HG03280 (cell line): ENCODE measurements at regions not wholly inside any gene's neighbourhood (a gene's known extent, or its start where the extent isn't known, plus 50 kb on each side); places are given as distances from the start of the nearest gene placed in this dataset.
"Not testable (repeated sequence)": the region's sequence is repeated elsewhere in the genome, so short reads cannot be mapped to it uniquely, and the experiment has no call there.

ENCODE experiments used
- ATAC-seq: cut with Tn5 transposase; IDR thresholded peaks from one replicate; pipeline ENCODE4 v1.9.1; 2021; ENCODE audit warnings: mild to moderate bottlenecking, moderate library complexity; ENCODE audit not compliant: unreplicated experiment

- no peak for ATAC-seq
These were observed 560.7 kb upstream of the RBFOX1 start for GRCh38 chr16:6771956-6772355.

GRCh38 chr16:6753553-6753952 lies 579.1 kb upstream of the RBFOX1 start:
- ATAC-seq, result no peak

- ATAC-seq, result no peak
These were observed 581.5 kb upstream of the RBFOX1 start for GRCh38 chr16:6751191-6751590.

- no peak for ATAC-seq
These were observed 582.9 kb upstream of the RBFOX1 start for GRCh38 chr16:6749698-6750097.

- not testable (repeated sequence) for ATAC-seq
These were observed 596.3 kb upstream of the RBFOX1 start for GRCh38 chr16:6736302-6736701.

GRCh38 chr16:6735631-6736030 lies 597.0 kb upstream of the RBFOX1 start:
- ATAC-seq, result no peak

GRCh38 chr16:6732166-6732565 lies 600.5 kb upstream of the RBFOX1 start:
- ATAC-seq, result no peak

- no peak for ATAC-seq
These were observed 604.3 kb upstream of the RBFOX1 start for GRCh38 chr16:6728381-6728780.

- no peak for ATAC-seq
These were observed 606.0 kb upstream of the RBFOX1 start for GRCh38 chr16:6726621-6727020.

GRCh38 chr16:6725634-6726331 lies 606.9 kb upstream of the RBFOX1 start:
- ATAC-seq, result no peak

- not testable (repeated sequence) for ATAC-seq
These were observed 607.4 kb upstream of the RBFOX1 start for GRCh38 chr16:6725206-6725605.

GRCh38 chr16:6722786-6723185 lies 609.9 kb upstream of the RBFOX1 start:
- ATAC-seq, result no peak

GRCh38 chr16:6714510-6714909 lies 618.1 kb upstream of the RBFOX1 start:
- no peak for ATAC-seq

- ATAC-seq, result no peak
These were observed 622.9 kb upstream of the RBFOX1 start for GRCh38 chr16:6709736-6710135.

GRCh38 chr16:6708576-6709215 lies 623.9 kb upstream of the RBFOX1 start:
- ATAC-seq, result no peak

- no peak for ATAC-seq
These were observed 628.2 kb upstream of the RBFOX1 start for GRCh38 chr16:6704306-6704930.

- ATAC-seq, result no peak
These were observed 631.5 kb upstream of the RBFOX1 start for GRCh38 chr16:6701096-6701495.

GRCh38 chr16:6698548-6698947 lies 634.1 kb upstream of the RBFOX1 start:
- ATAC-seq, result no peak

- no peak for ATAC-seq
These were observed 637.0 kb upstream of the RBFOX1 start for GRCh38 chr16:6695666-6696065.

GRCh38 chr16:6694636-6695035 lies 638.0 kb upstream of the RBFOX1 start:
- no peak for ATAC-seq

- not testable (repeated sequence) for ATAC-seq
These were observed 639.2 kb upstream of the RBFOX1 start for GRCh38 chr16:6693418-6693817.

GRCh38 chr16:6692874-6693273 lies 639.8 kb upstream of the RBFOX1 start:
- no peak for ATAC-seq
